Activated CD4-positive, alpha-beta T cell treated with anti-CD3 and anti-CD28 coated beads, Interleukin-2, amount 50 U/mL, for 16 hours (primary cell): ENCODE measurements at regions not wholly inside any gene's neighbourhood (a gene's known extent, or its start where the extent isn't known, plus 50 kb on each side); places are given as distances from the start of the nearest gene placed in this dataset.
"Not testable (repeated sequence)": the region's sequence is repeated elsewhere in the genome, so short reads cannot be mapped to it uniquely, and the experiment has no call there.

Experiments used
- DNase-seq: peaks from one replicate; pipeline ENCODE4 v3.0.0-alpha.2; 2020

- no peak for DNase-seq
These were observed 52.7 kb upstream of the LARP1 start for GRCh38 chr5:154702477-154702876.

GRCh38 chr5:154701725-154702124 is 53.5 kb upstream of the LARP1 start:
- not testable (repeated sequence) for DNase-seq

- DNase-seq: no peak
These were observed 54.0 kb upstream of the LARP1 start for GRCh38 chr5:154701181-154701580.

- not testable (repeated sequence) for DNase-seq
These were observed 54.8 kb upstream of the LARP1 start for GRCh38 chr5:154700289-154700928.

- DNase-seq: no peak
These were observed 56.4 kb upstream of the LARP1 start for GRCh38 chr5:154698763-154699162.

- DNase-seq: no peak
These were observed 57.8 kb upstream of the LARP1 start for GRCh38 chr5:154697371-154697770.

GRCh38 chr5:154696891-154697290 is 58.3 kb upstream of the LARP1 start:
- no peak for DNase-seq

GRCh38 chr5:154694159-154694558 is 61.0 kb upstream of the LARP1 start:
- no peak for DNase-seq

GRCh38 chr5:154690488-154690887 is 64.7 kb upstream of the LARP1 start:
- no peak for DNase-seq

GRCh38 chr5:154686490-154686889 is 68.7 kb upstream of the LARP1 start:
- no peak for DNase-seq

- no peak for DNase-seq
These were observed 71.9 kb upstream of the LARP1 start for GRCh38 chr5:154683101-154683880.

- DNase-seq: no peak
These were observed 75.7 kb upstream of the LARP1 start for GRCh38 chr5:154679501-154679900.

- no peak for DNase-seq
These were observed 77.3 kb upstream of the LARP1 start for GRCh38 chr5:154677921-154678320.

- no peak for DNase-seq
These were observed 78.7 kb upstream of the LARP1 start for GRCh38 chr5:154676508-154676907.

GRCh38 chr5:154674029-154674428 is 81.1 kb upstream of the LARP1 start:
- no peak for DNase-seq

GRCh38 chr5:154673506-154673905 is 81.7 kb upstream of the LARP1 start:
- DNase-seq: no peak

GRCh38 chr5:154669913-154670312 is 85.3 kb upstream of the LARP1 start:
- not testable (repeated sequence) for DNase-seq

- DNase-seq: no peak
These were observed 85.8 kb upstream of the LARP1 start for GRCh38 chr5:154669402-154669801.

GRCh38 chr5:154664869-154665268 is 90.3 kb upstream of the LARP1 start:
- DNase-seq: no peak

GRCh38 chr5:154663424-154663823 is 91.8 kb upstream of the LARP1 start:
- DNase-seq: no peak

GRCh38 chr5:154654486-154655371 is 100.4 kb upstream of the LARP1 start:
- DNase-seq: no peak

- DNase-seq: no peak
These were observed 101.3 kb upstream of the LARP1 start for GRCh38 chr5:154653764-154654485.

- DNase-seq: no peak
These were observed 101.8 kb upstream of the LARP1 start for GRCh38 chr5:154653418-154653763.
